Liver (tissue), 3 donors: ENCODE measurements at regions not wholly inside any gene's neighbourhood (a gene's known extent, or its start where the extent isn't known, plus 50 kb on each side); places are given as distances from the start of the nearest gene placed in this dataset.

ENCODE experiments used
- GABPA ChIP-seq, 2 donors: IDR thresholded peaks in 1 of 2; conservative IDR thresholded peaks in 1 of 2; 2 replicates each; pipeline ENCODE4 v1.6.1; 2016; ENCODE audit warnings: antibody characterized with exemption in 2 of 2, mild to moderate bottlenecking in 1 of 2, moderate library complexity in 1 of 2
- RXRA ChIP-seq, 2 donors: IDR thresholded peaks; 2 replicates each; pipeline ENCODE4 v1.6.1; 2017 to 2018; ENCODE audit warnings: antibody characterized with exemption in 2 of 2, mild to moderate bottlenecking in 1 of 2
- TF ChIP-seq, protein P1 (sequence below): fragments of 150-350 bp; IDR thresholded peaks from 2 replicates; pipeline ENCODE4 v1.5.1; 2017; ENCODE audit warnings: improper control_type of control experiment, low read depth, low read length; ENCODE audit not compliant: missing input control
- donor health status: healthy.
- donor health status: healthy.

DNA sequence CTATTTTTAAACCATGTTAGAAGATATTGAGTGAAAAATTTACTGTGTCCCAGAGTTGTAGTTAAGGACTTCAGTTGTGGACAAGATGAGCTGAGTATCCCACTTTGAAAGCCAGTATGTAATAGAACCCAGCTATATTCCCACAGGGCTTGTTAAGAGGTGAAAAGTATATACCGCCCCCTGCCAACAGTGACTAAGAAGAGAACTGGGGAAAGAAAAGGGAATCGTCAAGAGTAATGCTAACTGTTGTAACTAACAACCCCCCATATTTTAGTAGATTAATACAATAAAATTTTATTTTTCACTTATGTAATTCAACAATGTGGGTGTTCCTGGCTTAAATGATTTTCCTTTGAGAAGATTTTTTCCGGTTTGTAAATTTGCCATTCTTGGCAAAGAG lies 250.4 kb upstream of the GIMD1 start:
- TF ChIP-seq GABPA (IDR thresholded peaks at IDR 0.05 in 1 of 2, conservative IDR thresholded peaks at IDR 0.05 in 1 of 2) (no peak), RXRA (IDR thresholded peaks at IDR 0.05) (no peak)
- TF ChIP-seq, protein P1, sequence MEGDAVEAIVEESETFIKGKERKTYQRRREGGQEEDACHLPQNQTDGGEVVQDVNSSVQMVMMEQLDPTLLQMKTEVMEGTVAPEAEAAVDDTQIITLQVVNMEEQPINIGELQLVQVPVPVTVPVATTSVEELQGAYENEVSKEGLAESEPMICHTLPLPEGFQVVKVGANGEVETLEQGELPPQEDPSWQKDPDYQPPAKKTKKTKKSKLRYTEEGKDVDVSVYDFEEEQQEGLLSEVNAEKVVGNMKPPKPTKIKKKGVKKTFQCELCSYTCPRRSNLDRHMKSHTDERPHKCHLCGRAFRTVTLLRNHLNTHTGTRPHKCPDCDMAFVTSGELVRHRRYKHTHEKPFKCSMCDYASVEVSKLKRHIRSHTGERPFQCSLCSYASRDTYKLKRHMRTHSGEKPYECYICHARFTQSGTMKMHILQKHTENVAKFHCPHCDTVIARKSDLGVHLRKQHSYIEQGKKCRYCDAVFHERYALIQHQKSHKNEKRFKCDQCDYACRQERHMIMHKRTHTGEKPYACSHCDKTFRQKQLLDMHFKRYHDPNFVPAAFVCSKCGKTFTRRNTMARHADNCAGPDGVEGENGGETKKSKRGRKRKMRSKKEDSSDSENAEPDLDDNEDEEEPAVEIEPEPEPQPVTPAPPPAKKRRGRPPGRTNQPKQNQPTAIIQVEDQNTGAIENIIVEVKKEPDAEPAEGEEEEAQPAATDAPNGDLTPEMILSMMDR: no peak
